Activated CD4-positive, alpha-beta T cell treated with anti-CD3 and anti-CD28 coated beads, Interleukin-2, amount 50 U/mL, for 1 hour (primary cell): ENCODE measurements at regions not wholly inside any gene's neighbourhood (a gene's known extent, or its start where the extent isn't known, plus 50 kb on each side); places are given as distances from the start of the nearest gene placed in this dataset.
"Not testable (repeated sequence)": the region's sequence is repeated elsewhere in the genome, so short reads cannot be mapped to it uniquely, and the experiment has no call there.

Source experiments
- DNase-seq: peaks from one replicate; pipeline ENCODE4 v3.0.0-alpha.2; 2020

GRCh38 chr2:111514138-111514537 is 369.9 kb downstream of the ANAPC1 start:
- DNase-seq, result not testable (repeated sequence)

DNA sequence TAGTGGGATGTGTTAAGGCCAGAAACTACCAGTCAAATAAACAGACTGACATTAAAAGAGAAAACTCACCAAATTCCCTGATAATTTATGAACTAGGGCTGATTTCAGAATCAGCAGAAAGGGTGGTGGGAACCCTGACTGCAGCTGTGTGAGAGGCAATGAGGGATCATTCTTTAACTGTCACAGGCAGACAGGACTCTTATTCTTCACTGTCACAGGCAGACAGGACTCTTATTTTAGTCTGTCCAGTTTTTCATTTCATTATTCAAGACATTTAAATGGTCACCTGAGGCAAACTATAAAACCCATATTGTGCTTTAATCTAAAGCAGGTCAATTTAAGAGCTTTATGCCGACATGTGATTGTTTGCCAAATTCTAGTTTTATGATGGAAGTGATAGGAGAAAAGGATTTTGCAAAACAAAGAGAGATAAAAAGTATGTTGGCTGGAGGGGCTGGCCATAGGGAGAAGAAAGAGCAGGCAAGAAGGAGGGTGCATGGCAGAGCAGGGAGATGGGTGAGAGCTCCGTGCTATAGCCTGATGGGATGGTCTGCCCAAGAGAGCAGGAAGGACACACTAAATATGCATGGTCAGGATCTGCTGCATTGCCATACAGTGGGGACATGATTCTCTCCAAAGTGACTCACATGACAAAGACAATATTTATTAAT is 366.8 kb downstream of the ANAPC1 start:
- not testable (repeated sequence) for DNase-seq

- DNase-seq, result not testable (repeated sequence)
These were observed 366.3 kb downstream of the ANAPC1 start for GRCh38 chr2:111517721-111518053.

DNA sequence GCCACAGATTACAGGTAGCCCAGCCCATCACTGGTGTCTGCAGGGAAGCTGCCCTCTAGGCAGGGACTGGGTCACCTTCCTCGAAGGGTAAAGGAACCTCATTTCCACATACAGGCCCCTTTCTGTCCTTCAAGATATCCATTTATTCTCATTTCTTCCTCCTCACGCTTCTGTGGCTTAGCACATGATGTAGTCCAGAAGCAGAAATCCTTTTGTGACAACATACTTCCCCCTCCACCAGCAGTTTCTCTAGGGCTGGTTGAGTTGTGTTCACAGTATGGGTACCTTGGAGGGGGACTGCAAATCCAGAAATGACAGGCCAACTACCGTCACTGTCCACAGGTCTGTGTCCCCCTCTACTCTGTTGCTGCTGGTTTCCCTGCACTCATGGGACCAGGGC is 364.9 kb downstream of the ANAPC1 start:
- no peak for DNase-seq

DNA sequence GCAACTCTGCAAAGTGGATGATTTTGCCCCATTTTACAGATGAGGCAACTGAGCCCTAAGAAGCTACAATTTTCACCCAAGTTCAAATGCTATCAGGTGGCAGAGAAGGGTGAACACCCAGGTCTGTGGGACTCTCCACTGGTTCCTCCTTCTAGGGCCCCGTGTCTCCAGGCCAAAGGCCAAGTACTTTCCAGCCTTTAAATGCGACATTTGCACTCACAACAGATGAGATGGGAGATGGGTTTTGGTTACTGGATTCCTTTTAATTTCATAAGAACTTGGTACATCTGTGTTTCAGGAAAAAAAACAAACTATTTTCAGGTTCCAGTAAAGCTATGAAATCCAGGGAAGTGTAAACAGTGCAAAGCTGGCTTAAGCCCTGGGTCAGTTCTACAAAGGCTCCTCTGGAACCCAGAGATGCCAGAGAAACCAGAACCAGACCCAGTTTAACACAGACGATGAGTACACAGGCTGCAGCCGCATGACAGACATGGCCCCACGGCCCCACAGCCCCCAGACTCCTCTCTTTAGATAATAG is 361.7 kb downstream of the ANAPC1 start:
- DNase-seq, result no peak

- no peak for DNase-seq
These were observed 361.0 kb downstream of the ANAPC1 start for GRCh38 chr2:111523009-111523408.

DNA sequence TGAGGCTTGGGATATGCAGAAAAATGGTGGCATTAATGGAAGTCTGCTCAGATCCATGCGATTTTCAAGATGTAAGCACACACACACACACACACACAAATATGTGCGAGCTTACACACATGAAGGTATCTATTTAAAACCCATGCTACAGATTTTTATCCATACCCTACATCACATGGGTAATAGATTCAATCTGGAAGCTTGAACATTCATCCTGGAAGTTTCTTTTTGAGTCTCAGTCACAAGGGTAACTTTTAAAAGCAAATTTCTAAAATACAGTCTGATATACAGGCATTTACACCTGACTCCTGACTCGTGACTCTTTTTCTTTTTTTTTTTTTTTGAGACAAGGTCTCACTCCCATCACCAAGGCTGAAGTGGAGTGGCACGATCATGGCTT is 359.0 kb downstream of the ANAPC1 start:
- DNase-seq, result not testable (repeated sequence)

DNA sequence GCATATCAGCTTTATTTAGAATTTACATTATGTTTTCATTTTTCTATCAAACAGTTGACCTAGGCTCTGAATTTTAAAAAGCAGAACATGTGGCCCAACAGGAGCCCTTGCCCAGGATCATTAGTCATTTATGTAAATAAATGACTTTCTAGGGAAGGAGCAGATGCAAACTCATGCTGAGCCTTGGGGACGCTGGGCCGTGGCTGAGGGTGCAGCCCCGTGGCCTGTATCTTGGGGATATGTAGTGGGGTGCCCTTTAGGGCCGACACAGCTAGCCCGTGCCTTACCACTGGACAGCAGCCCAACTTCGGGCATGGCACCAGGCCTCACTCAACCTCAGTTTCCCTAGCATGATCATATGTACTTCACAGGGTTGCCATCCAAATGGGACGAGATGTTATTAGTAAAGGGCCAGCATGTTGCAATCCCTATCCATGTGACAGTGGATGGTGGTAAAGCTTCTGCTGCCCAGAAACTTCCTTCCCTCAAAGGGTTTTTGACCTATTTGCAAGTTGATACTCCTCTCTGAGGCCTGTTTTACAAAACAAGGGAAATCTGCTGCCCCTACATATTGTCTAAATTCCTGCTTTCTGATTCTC is 357.9 kb downstream of the ANAPC1 start:
- DNase-seq, result not testable (repeated sequence)

GRCh38 chr2:111527707-111528400 is 356.1 kb downstream of the ANAPC1 start:
- DNase-seq, result not testable (repeated sequence)

DNA sequence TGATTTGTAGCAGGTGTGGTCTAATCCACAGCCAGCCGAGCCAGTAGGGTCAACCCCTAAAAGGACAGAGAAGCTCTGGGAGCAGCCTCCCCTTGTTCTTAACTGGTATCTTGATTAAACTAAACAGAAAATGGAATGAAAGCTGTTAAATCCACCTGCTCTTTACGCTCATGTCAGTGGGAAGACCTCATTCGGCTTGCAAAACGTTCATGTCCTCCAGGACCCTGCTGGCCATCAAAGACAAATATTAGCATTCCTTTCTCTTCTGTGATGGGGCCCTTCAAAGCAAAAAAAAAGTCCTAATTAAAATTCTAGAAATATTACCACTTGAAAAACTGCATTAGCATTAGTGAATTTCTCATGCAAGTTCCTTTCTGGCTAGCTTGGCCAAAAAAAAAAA is 355.0 kb downstream of the ANAPC1 start:
- DNase-seq, result not testable (repeated sequence)

DNA sequence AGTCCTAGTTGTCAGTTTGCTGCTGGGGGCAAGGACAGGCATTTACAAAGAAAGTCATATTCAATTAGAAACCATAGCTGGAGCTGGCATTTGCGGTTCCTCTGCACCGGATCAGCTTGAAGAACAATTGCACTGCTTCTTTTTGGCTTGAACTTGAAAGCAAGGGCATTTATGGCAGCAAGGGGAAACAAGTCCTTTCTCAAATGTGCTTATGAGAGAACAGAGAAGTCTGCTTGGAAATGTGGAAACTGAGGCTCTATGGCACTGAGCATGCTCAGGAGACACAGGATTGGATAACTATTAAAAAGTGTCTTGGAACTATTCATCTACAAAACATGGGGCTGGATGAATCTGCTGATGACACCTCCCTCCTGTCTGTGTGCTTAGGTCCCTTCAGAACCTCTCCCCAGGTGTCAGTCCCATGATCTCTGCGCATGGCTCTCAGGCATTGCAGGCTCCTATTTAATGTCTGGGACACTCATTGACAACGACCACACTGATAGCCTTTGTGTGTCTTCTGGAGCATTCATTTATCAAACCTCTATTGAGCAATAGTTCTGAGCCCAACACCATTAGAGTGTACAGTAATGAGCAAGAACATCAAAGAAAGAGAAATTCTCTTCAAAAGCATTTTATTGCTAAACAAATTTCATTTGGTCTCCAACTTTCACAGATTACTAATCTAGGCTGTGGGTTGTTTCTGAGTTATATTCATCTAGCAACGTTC is 353.6 kb downstream of the ANAPC1 start:
- not testable (repeated sequence) for DNase-seq

GRCh38 chr2:111532682-111533556 is 351.1 kb downstream of the ANAPC1 start:
- DNase-seq, result not testable (repeated sequence)

- DNase-seq, result not testable (repeated sequence)
These were observed 350.3 kb downstream of the ANAPC1 start for GRCh38 chr2:111533557-111534247.

GRCh38 chr2:111534910-111535352 is 349.1 kb downstream of the ANAPC1 start:
- no peak for DNase-seq

DNA sequence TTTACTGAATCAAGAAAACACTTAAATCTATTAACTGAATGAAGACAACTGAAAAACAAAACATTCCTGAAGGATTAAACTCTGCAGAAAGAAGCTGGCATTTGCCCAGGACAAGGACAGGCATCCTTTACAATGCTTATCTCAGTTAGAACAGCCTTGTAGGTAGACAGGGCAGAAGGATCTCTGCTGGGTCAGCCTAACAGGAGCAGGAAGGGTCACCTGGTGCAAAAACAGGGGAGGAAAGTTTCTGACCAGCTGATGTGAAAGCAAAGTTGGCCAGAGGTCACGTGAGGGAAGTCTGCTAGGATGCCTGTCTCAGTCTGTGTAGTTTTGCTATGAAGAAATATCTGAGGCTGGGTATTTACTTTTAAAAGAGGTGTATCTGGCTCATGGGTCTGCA is 348.6 kb downstream of the ANAPC1 start:
- DNase-seq, result no peak

DNA sequence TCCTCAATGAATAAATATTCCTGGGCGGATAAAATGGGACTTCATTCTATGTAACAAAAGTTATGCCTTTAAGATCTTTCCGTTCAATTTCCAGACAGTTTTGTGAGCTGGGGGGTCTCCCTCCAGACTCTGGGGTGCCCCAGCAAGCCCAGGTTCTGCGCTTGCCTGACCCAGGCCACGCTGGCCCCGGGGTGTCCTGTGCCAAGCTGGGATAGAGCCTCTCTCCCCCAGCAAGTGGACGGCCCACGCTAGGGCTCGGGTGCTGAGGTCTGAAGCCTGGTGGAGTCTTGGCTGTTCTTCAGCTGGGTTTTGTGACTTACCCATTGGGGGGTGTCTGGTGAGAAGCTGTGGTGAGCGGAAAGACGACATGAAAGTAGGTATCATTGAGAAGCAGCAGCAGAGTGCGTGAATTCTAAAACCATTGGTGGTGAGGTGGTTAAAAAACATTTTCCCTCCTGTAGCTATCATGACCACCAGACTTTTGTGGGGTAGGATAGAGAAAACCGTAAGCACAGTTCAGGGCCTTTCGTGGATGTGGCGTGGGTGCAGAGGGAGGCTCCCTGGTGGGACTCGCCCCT is 346.8 kb downstream of the ANAPC1 start:
- DNase-seq, result no peak

- not testable (repeated sequence) for DNase-seq
These were observed 344.0 kb downstream of the ANAPC1 start for GRCh38 chr2:111539991-111540390.

DNA sequence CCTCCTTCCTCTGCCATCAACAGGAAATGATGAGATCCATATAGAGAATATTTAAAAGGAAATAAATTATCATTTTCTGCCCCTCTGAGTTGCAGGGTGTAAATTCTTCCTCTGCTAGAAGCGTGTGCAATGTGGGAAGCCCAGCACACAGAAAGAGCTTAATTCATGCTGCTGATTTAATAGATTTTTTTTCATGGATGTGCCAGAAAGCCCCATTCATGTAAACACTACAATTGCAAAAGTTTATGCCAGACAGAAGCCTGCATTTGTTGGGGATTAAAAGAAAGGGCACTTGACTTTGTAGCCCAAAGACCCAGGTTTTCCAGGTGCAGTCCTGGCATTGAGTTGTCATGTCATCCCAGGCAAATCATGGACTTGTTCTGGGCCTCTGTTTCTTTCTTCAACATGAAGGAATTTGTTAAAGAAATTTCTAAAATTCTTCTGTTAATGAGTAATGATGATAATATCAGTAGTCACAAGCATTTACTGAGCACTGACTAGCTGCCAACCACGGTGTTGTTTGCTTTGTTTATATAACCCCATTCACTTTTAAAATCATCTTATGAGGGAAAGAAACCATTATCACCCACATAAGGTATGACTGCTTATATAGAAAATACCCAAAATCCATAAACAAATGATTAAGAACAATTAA is 341.7 kb downstream of the ANAPC1 start:
- not testable (repeated sequence) for DNase-seq

DNA sequence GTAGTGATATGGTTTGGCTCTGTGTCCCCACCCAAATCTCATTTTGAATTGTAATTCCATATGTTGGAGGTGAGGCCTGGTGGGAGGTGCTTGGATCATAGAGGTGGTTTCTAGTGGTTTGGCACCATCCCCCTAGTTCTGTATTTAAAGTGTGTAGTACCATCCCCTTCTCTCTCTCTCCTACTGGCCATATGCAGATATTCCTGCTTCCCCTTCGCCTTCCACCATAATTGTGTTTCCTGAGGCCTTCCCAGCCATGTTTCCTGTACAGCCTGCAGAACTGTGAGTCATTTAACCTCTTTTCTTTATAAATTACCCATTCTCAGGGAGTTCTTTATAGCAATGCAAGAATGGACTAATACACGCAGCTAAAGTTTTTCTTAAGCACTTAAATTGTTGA is 340.0 kb downstream of the ANAPC1 start:
- not testable (repeated sequence) for DNase-seq

DNA sequence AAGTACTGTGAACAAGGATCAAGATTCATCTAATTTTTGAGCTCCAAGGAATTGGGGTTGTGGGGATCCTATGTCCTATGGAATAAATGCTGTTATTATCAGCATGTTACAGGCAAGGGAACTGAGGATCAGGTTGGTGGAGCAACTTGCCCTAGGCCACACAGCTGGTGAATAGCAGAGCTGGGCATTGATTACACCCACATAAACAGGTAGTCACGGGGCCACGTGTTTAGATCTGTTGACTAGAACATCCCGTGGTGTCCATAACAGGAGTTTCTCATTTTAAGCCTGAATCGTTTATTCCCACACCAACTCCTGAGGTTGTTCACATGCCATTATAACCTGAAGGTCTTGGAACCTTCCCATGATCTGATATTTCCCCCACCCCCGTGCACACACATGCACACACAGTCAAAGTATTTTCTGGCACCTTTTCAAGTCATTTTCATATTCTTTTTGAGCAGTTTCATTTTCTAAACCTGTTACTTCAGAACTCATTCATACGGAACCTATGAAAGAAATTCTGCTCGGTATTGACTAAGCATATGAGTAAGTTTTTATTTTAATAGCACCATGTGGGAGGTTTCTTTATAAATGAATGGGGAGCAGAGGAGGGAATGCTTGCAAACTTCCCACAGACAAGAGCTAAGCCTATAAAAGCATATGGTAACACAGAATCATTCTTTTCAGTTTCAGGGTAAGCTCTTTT is 338.1 kb downstream of the ANAPC1 start:
- DNase-seq, result not testable (repeated sequence)
